SU-DHL-6 (cell line): ENCODE measurements at regions not wholly inside any gene's neighbourhood (a gene's known extent, or its start where the extent isn't known, plus 50 kb on each side); places are given as distances from the start of the nearest gene placed in this dataset.
"Not testable (repeated sequence)": the region's sequence is repeated elsewhere in the genome, so short reads cannot be mapped to it uniquely, and the experiment has no call there.

ENCODE experiments used
- H2AFZ ChIP-seq: fragments of 200-600 bp; sonication (generic); 2 replicates; pipeline ENCODE4 v1.6.1; 2014; ENCODE audit warnings: low read depth, mild to moderate bottlenecking, moderate library complexity, mixed read lengths, antibody characterized with exemption, low read length; ENCODE audit not compliant: severe bottlenecking
- H3F3A ChIP-seq: fragments of 200-600 bp; shearing (Covaris generic); 2 replicates; pipeline ENCODE4 v1.6.0; 2016; ENCODE audit warnings: antibody characterized with exemption, mild to moderate bottlenecking; ENCODE audit not compliant: insufficient read depth
- H3K27ac ChIP-seq: fragments of 200-600 bp; sonication (generic); 2 replicates; pipeline ENCODE4 v1.5.1; 2016; ENCODE audit warnings: low read depth, mild to moderate bottlenecking, low read length, moderate library complexity, mixed read lengths
- H3K27me3 ChIP-seq: fragments of 200-600 bp; sonication (generic), shearing (Covaris generic); 2 replicates; pipeline ENCODE4 v1.6.0; 2014; ENCODE audit warnings: mild to moderate bottlenecking, low read length
- H3K36me3 ChIP-seq: fragments of 200-600 bp; sonication (generic); 2 replicates; pipeline ENCODE4 v1.6.1; 2014; ENCODE audit warnings: mild to moderate bottlenecking, low read length, mixed read lengths
- H3K4me2 ChIP-seq: fragments of 300-600, 200-600 bp; shearing (Covaris generic), sonication (generic); 2 replicates; pipeline ENCODE4 v1.6.0; 2014; ENCODE audit warnings: low read length, low read depth, mild to moderate bottlenecking; ENCODE audit not compliant: poor library complexity, severe bottlenecking
- H3K4me3 ChIP-seq: fragments of 200-600 bp; sonication (generic); 2 replicates; pipeline ENCODE4 v1.5.1; 2014; ENCODE audit warnings: antibody characterized with exemption, low read length, mild to moderate bottlenecking, mixed read lengths; ENCODE audit not compliant: insufficient read depth, poor library complexity, severe bottlenecking
- H3K79me2 ChIP-seq: fragments of 200-600 bp; sonication (generic); 2 replicates; pipeline ENCODE4 v1.6.1; 2014; ENCODE audit warnings: mild to moderate bottlenecking, low read length, moderate library complexity; ENCODE audit not compliant: insufficient read depth
- H3K9ac ChIP-seq: fragments of 200-600 bp; sonication (generic); 2 replicates; pipeline ENCODE4 v1.7.0; 2014; ENCODE audit warnings: mild to moderate bottlenecking, low read length
- H3K9me2 ChIP-seq: fragments of 200-600 bp; sonication (generic); replicated peaks from 2 replicates; pipeline ENCODE4 v1.6.1; 2014; ENCODE audit warnings: low read length; ENCODE audit not compliant: insufficient read depth
- H3K9me3 ChIP-seq: fragments of 200-600 bp; sonication (generic); 2 replicates; pipeline ENCODE4 v1.6.1; 2014; ENCODE audit warnings: low read length, mixed read lengths; ENCODE audit not compliant: insufficient read depth
- H4K20me1 ChIP-seq: fragments of 200-600 bp; sonication (generic); 2 replicates; pipeline ENCODE4 v1.6.1; 2014; ENCODE audit warnings: low read depth, mild to moderate bottlenecking, antibody characterized with exemption, low read length, moderate library complexity, mixed read lengths
- CTCF ChIP-seq: fragments of 200-600 bp; sonication (generic); IDR thresholded peaks from one replicate; pipeline ENCODE4 v1.5.1; 2017; ENCODE audit warnings: antibody characterized with exemption, mild to moderate bottlenecking, low read length, moderate library complexity; ENCODE audit not compliant: insufficient read depth, poor library complexity, severe bottlenecking
- EZH2phosphoT487 ChIP-seq: fragments of 200-600 bp; sonication (generic), shearing (Covaris generic); conservative IDR thresholded peaks from 2 replicates; pipeline ENCODE4 v1.6.1; 2018; ENCODE audit warnings: mild to moderate bottlenecking, antibody characterized with exemption, low read length, moderate library complexity, mixed read lengths

- Histone ChIP-seq H3K9ac (no peak overlapping the region), H3K27me3 (no peaks in the 10 kb centered on the region), H3K4me3 (no peak overlapping the region)
Measured at GRCh38 chr2:359047-359446, 71.2 kb upstream of the ALKAL2 start.

GRCh38 chr2:357811-358210 lies 69.9 kb upstream of the ALKAL2 start:
- Histone ChIP-seq H3K4me3 (no peak overlapping the region), H3K9ac (no peak overlapping the region), H3K9me2 (no peaks in the 10 kb centered on the region), H3K27ac (no peak overlapping the region), H3K4me2 (no peak overlapping the region), H3K79me2 (no peaks in the 10 kb centered on the region), H4K20me1 (no peaks in the 10 kb centered on the region), H3K9me3 (no peaks in the 10 kb centered on the region), H3K36me3 (no peaks in the 10 kb centered on the region), H3F3A (no peaks in the 10 kb centered on the region), H3K27me3 (no peaks in the 10 kb centered on the region), H2AFZ (no peak overlapping the region)
- TF ChIP-seq CTCF (no peak), EZH2phosphoT487 (no peak)

More at GRCh38 chr2:359047-359446, 71.2 kb upstream of the ALKAL2 start:
- Histone ChIP-seq H3F3A (no peaks in the 10 kb centered on the region), H4K20me1 (no peaks in the 10 kb centered on the region), H3K79me2 (no peaks in the 10 kb centered on the region), H3K9me3 (no peaks in the 10 kb centered on the region), H3K4me2 (no peak overlapping the region), H3K27ac (no peak overlapping the region), H2AFZ (no peak overlapping the region), H3K9me2 (no peaks in the 10 kb centered on the region), H3K36me3 (no peaks in the 10 kb centered on the region)
- TF ChIP-seq EZH2phosphoT487 (no peak), CTCF (no peak)

- H3K27me3 ChIP-seq, H3K4me2 ChIP-seq, H3K27ac ChIP-seq, H4K20me1 ChIP-seq, H3K9me3 ChIP-seq, H3K9ac ChIP-seq, H2AFZ ChIP-seq, H3K79me2 ChIP-seq, H3K4me3 ChIP-seq, H3K9me2 ChIP-seq, H3F3A ChIP-seq, H3K36me3 ChIP-seq: not testable (repeated sequence)
Measured at GRCh38 chr2:356304-356703, 68.4 kb upstream of the ALKAL2 start.

GRCh38 chr2:355773-356172 lies 67.9 kb upstream of the ALKAL2 start:
- H3K4me3 ChIP-seq, result no peak overlapping the region

More at GRCh38 chr2:355773-356172, 67.9 kb upstream of the ALKAL2 start:
- Histone ChIP-seq H3K4me2 (no peak overlapping the region), H4K20me1 (no peaks in the 10 kb centered on the region), H3K36me3 (no peaks in the 10 kb centered on the region), H3K27me3 (no peaks in the 10 kb centered on the region), H3K9me3 (no peaks in the 10 kb centered on the region), H3K79me2 (no peaks in the 10 kb centered on the region), H2AFZ (no peak overlapping the region), H3F3A (no peaks in the 10 kb centered on the region), H3K9me2 (no peaks in the 10 kb centered on the region), H3K9ac (no peak overlapping the region), H3K27ac (no peak overlapping the region)
- TF ChIP-seq EZH2phosphoT487, result no peak
- no peak for TF ChIP-seq CTCF
